ENCODE measurements at regions not wholly inside any gene's neighbourhood (a gene's known extent, or its start where the extent isn't known, plus 50 kb on each side); places are given as distances from the start of the nearest gene placed in this dataset.

DNA sequence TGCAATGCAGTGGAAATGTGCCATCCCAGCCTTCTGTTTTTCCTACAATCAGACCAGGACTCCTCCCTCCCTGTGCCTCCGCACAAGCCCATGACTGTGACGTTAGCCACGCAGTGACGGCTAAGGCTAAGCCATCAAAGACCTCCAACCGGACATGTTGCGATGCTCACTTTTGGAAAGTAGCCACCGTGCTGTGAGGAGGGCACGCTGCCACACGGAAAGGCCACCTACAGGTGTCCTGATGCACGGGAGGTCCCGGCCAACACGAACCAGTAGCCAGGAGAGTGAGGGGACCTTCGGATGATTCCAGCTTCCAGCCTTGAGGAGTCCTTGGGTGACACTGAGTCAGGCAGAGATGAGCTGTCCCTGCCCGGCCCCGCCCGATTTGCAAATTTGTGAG lies 53.9 kb downstream of the FOXL1 start:
- Histone ChIP-seq H3K27ac (no peak overlapping the region), H3K9me3 (no peaks in the 10 kb centered on the region), H3K4me3 (no peak overlapping the region), H3K27me3 (replicated peaks; ENCODE audit: insufficient read depth) (no peaks in the 10 kb centered on the region), H3K36me3 (no peaks in the 10 kb centered on the region), H3K4me1 (ENCODE audit: control insufficient read depth in 1 of 2, low read depth in 2 of 2) (peaks cover 0 to 41% of the 10 kb centered on the region in 2 donors)
- TF ChIP-seq, protein P1, sequence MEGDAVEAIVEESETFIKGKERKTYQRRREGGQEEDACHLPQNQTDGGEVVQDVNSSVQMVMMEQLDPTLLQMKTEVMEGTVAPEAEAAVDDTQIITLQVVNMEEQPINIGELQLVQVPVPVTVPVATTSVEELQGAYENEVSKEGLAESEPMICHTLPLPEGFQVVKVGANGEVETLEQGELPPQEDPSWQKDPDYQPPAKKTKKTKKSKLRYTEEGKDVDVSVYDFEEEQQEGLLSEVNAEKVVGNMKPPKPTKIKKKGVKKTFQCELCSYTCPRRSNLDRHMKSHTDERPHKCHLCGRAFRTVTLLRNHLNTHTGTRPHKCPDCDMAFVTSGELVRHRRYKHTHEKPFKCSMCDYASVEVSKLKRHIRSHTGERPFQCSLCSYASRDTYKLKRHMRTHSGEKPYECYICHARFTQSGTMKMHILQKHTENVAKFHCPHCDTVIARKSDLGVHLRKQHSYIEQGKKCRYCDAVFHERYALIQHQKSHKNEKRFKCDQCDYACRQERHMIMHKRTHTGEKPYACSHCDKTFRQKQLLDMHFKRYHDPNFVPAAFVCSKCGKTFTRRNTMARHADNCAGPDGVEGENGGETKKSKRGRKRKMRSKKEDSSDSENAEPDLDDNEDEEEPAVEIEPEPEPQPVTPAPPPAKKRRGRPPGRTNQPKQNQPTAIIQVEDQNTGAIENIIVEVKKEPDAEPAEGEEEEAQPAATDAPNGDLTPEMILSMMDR (IDR thresholded peaks at IDR 0.05): no peak
- DNase-seq (ENCODE audit: low spot score): no peak
- ATAC-seq (ENCODE audit: insufficient number of reproducible peaks, low FRiP score, low read depth): no peak

DNA sequence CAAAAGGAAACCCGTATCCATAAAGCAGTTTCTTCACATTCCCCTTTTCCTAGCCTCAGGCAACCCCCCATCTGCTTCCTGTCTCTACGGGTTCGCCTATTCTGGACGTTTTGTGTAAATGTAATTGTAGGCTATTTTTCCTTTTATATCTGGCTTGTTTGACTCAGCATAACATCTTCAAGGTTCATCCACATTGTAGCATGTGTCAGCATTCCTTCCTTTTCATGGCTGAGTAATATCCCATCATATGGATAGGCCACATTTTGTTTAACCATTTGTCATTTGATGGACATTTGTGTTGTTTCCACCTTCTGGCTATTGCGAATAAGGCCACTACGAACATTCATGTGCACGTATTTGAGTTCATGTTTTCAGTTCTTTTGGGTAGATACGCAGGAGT lies 54.6 kb downstream of the FOXL1 start:
- H3K27ac ChIP-seq: no peak overlapping the region
- DNase-seq (ENCODE audit: low spot score): no peak
- ATAC-seq (ENCODE audit: insufficient number of reproducible peaks, low FRiP score, low read depth): no peak
- no peaks in the 10 kb centered on the region for H3K9me3 ChIP-seq
- peaks cover 0 to 43% of the 10 kb centered on the region in 2 donors for H3K4me1 ChIP-seq (ENCODE audit: control insufficient read depth in 1 of 2, low read depth in 2 of 2)
- no peaks in the 10 kb centered on the region for H3K27me3 ChIP-seq (replicated peaks; ENCODE audit: insufficient read depth)
- no peaks in the 10 kb centered on the region for H3K36me3 ChIP-seq
- TF ChIP-seq, protein P1 (IDR thresholded peaks at IDR 0.05): no peak
- H3K4me3 ChIP-seq: no peak overlapping the region

DNA sequence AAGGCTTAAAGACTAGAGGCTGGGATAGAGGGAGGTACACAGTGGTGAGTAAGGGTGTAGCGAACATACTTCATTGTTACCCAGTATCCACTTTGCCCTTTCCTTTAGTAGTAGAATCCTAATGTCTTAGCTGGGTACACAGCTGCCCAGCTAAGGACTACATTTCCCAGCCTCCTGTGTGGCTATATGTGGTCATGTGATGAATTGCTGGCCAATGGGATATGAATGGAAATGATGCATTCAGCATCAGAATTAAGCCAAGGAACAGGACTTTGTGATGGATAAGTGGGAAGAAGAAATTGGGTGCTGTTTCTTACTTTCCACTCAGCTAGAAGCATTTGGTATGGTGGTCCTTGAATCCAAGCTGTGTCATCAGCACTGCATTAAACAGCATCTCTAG lies 55.9 kb downstream of the FOXL1 start:
- no peak overlapping the region for H3K4me3 ChIP-seq
- no peak for DNase-seq (ENCODE audit: low spot score)
- no peak overlapping the region for H3K27ac ChIP-seq
- no peak for ATAC-seq (ENCODE audit: insufficient number of reproducible peaks, low FRiP score, low read depth)
- no peaks in the 10 kb centered on the region for H3K36me3 ChIP-seq
- H3K4me1 ChIP-seq (ENCODE audit: control insufficient read depth in 1 of 2, low read depth in 2 of 2): peaks cover 0 to 33% of the 10 kb centered on the region in 2 donors
- H3K9me3 ChIP-seq: no peaks in the 10 kb centered on the region
- TF ChIP-seq, protein P1 (IDR thresholded peaks at IDR 0.05): no peak
- no peaks in the 10 kb centered on the region for H3K27me3 ChIP-seq (replicated peaks; ENCODE audit: insufficient read depth)

DNA sequence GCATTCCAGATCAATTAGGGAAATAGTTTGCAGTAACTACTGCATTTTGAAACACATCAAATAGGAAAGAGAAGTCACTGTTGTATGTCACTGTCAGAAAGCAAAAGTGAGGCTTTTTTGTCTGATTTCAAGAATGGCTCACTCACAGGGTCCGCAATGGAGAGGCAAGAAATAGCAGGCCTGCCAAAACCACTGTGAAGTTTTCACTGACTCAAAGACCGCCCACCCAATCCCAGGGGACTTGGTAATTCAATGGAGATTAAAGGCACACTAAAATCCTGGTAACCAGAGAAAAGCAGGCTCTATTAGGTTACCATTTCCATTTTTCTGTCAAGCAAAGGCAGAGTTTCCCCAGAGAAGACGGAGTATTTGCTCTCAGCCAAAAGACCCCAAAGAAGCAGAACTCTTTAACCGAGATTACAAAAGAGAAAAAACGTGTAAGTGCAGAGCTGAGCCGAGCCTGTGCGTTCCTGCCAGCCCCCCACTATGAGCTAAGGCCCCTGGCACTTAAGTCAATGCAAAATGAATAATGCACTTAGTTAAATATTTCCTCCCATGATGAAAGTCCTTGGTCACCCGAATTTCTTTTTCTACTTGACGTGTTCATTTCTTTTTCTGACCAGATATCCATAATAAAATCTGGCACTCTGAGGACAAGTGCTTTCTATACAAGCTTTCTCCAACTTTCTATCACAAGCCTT lies 57.0 kb downstream of the FOXL1 start:
- no peaks in the 10 kb centered on the region for H3K9me3 ChIP-seq
- peak; percentile 43 for DNase-seq (ENCODE audit: low spot score)
- no peak overlapping the region for H3K4me3 ChIP-seq
- ATAC-seq (ENCODE audit: insufficient number of reproducible peaks, low FRiP score, low read depth): peak; percentile 42
- H3K36me3 ChIP-seq: no peaks in the 10 kb centered on the region
- H3K27ac ChIP-seq: peak overlapping the region; percentile 5 to 14
- H3K4me1 ChIP-seq (ENCODE audit: control insufficient read depth in 1 of 2, low read depth in 2 of 2): peaks cover 0 to 33% of the 10 kb centered on the region in 2 donors
- TF ChIP-seq, protein P1 (IDR thresholded peaks at IDR 0.05): no peak
- no peaks in the 10 kb centered on the region for H3K27me3 ChIP-seq (replicated peaks; ENCODE audit: insufficient read depth)

DNA sequence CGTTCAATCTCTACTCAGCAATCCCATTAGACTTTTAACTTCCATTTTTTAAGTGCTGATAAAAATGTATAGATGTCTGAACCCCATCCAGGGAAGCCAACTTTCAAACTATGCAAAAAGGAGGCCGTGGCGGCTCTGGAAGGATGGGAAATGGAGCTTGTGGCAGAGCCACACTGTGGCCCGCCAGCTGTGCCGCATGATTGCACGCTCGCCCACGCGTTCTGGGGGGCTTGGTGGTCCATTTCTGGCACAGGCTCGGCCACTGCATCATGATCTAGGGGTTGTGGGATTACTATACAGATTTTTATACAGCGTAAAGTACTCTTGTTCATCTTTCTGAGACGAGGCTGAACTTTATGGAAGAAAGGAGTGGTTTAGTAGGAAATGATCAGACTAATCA lies 57.6 kb downstream of the FOXL1 start:
- ATAC-seq (ENCODE audit: insufficient number of reproducible peaks, low FRiP score, low read depth) (no peak), DNase-seq (ENCODE audit: low spot score) (no peak)
- Histone ChIP-seq H3K27ac (no peak overlapping the region), H3K4me3 (no peak overlapping the region), H3K4me1 (ENCODE audit: control insufficient read depth in 1 of 2, low read depth in 2 of 2) (peaks cover 0 to 33% of the 10 kb centered on the region in 2 donors), H3K36me3 (no peaks in the 10 kb centered on the region), H3K27me3 (replicated peaks; ENCODE audit: insufficient read depth) (no peaks in the 10 kb centered on the region), H3K9me3 (no peaks in the 10 kb centered on the region)
- TF ChIP-seq, protein P1 (IDR thresholded peaks at IDR 0.05): no peak

Data from thoracic aorta (tissue), 2 donors.